ENCODE measurements at regions not wholly inside any gene's neighbourhood (a gene's known extent, or its start where the extent isn't known, plus 50 kb on each side); places are given as distances from the start of the nearest gene placed in this dataset.
"Not testable (repeated sequence)": the region's sequence is repeated elsewhere in the genome, so short reads cannot be mapped to it uniquely, and the experiment has no call there.

- no peak overlapping the region for H3K4me3 ChIP-seq (ENCODE audit: low read depth, low read length)
- no peak for TF ChIP-seq CTCF (IDR thresholded peaks at IDR 0.05; ENCODE audit: insufficient read depth, low read length)
Measured at GRCh38 chrX:45619290-45619689, 418.6 kb upstream of the DIPK2B start.

GRCh38 chrX:45615591-45615990 is 414.9 kb upstream of the DIPK2B start:
- DNase-seq (ENCODE audit: low read depth); H3K4me3 ChIP-seq (ENCODE audit: low read depth, low read length): not testable (repeated sequence)

More at GRCh38 chrX:45619290-45619689, 418.6 kb upstream of the DIPK2B start:
- peak; percentile 50 for DNase-seq (ENCODE audit: low read depth)

- TF ChIP-seq CTCF (IDR thresholded peaks at IDR 0.05; ENCODE audit: insufficient read depth, low read length), result no peak
- DNase-seq (ENCODE audit: low read depth), result no peak
- no peak overlapping the region for H3K4me3 ChIP-seq (ENCODE audit: low read depth, low read length)
Measured at GRCh38 chrX:45614853-45615252, 414.2 kb upstream of the DIPK2B start.

GRCh38 chrX:45602151-45602550 is 401.5 kb upstream of the DIPK2B start:
- peak; percentile 37 for DNase-seq (ENCODE audit: low read depth)
- TF ChIP-seq CTCF (IDR thresholded peaks at IDR 0.05; ENCODE audit: insufficient read depth, low read length), result no peak

GRCh38 chrX:45601052-45601451 is 400.4 kb upstream of the DIPK2B start:
- H3K4me3 ChIP-seq (ENCODE audit: low read depth, low read length), result no peak overlapping the region
- no peak for DNase-seq (ENCODE audit: low read depth)
- TF ChIP-seq CTCF (IDR thresholded peaks at IDR 0.05; ENCODE audit: insufficient read depth, low read length), result no peak

More at GRCh38 chrX:45602151-45602550, 401.5 kb upstream of the DIPK2B start:
- H3K4me3 ChIP-seq (ENCODE audit: low read depth, low read length), result no peak overlapping the region

- H3K4me3 ChIP-seq (ENCODE audit: low read depth, low read length), result no peak overlapping the region
- no peak for TF ChIP-seq CTCF (IDR thresholded peaks at IDR 0.05; ENCODE audit: insufficient read depth, low read length)
- DNase-seq (ENCODE audit: low read depth), result peak; percentile 46
Measured at GRCh38 chrX:45598861-45599260, 398.2 kb upstream of the DIPK2B start.

- DNase-seq (ENCODE audit: low read depth), result peak; percentile 52
- TF ChIP-seq CTCF (IDR thresholded peaks at IDR 0.05; ENCODE audit: insufficient read depth, low read length), result peak; percentile 13
- H3K4me3 ChIP-seq (ENCODE audit: low read depth, low read length), result no peak overlapping the region
Measured at GRCh38 chrX:45596188-45596808, 395.6 kb upstream of the DIPK2B start.
